Esophagus (tissue), 2 donors: ENCODE measurements at regions not wholly inside any gene's neighbourhood (a gene's known extent, or its start where the extent isn't known, plus 50 kb on each side); places are given as distances from the start of the nearest gene placed in this dataset.

Experiments
- H3K27ac ChIP-seq, 2 donors: one replicate each; pipeline ENCODE4 v1.5.1; 2013; ENCODE audit warnings: low read depth in 2 of 2, mild to moderate bottlenecking in 2 of 2, inconsistent platforms in 1 of 2, low read length in 1 of 2, moderate library complexity in 1 of 2
- H3K27me3 ChIP-seq, 2 donors: one replicate each; pipeline ENCODE4 v1.6.1; 2013; ENCODE audit warnings: low read length in 2 of 2, control low read depth in 1 of 2, mild to moderate bottlenecking in 1 of 2; ENCODE audit not compliant: insufficient read depth in 2 of 2, control insufficient read depth in 1 of 2
- H3K36me3 ChIP-seq, 2 donors: one replicate each; pipeline ENCODE4 v1.6.1; 2013; ENCODE audit warnings: low read length in 1 of 2; ENCODE audit not compliant: control insufficient read depth in 2 of 2, insufficient read depth in 2 of 2
- H3K4me1 ChIP-seq, 2 donors: one replicate each; pipeline ENCODE4 v1.6.1; 2013; ENCODE audit warnings: low read length in 1 of 2; ENCODE audit not compliant: control insufficient read depth in 2 of 2, insufficient read depth in 2 of 2
- H3K4me3 ChIP-seq, 2 donors: one replicate each; pipeline ENCODE4 v1.5.1; 2013; ENCODE audit warnings: low read length in 2 of 2, mild to moderate bottlenecking in 2 of 2, low read depth in 1 of 2, moderate library complexity in 1 of 2
- H3K9me3 ChIP-seq, 2 donors: one replicate each; pipeline ENCODE4 v1.6.1; 2013; ENCODE audit warnings: mild to moderate bottlenecking in 2 of 2, low read depth in 1 of 2, low read length in 1 of 2, moderate library complexity in 1 of 2; ENCODE audit not compliant: control insufficient read depth in 2 of 2, insufficient read depth in 1 of 2
- WGBS, 2 donors: extraction: QIAGEN DNeasy Blood & Tissue Kit; methylation state at CpG; one replicate each; pipeline ENCODE4 v1.1.7; 2013; 5-methylcytosine and 5-hydroxymethylcytosine counted together
- donor health status: healthy with polysubstance abuse.
- donor health status: Bipolar disorder and iron deficiency.

- Histone ChIP-seq H3K27ac (no peak overlapping the region), H3K36me3 (no peaks in the 10 kb centered on the region), H3K4me1 (no peaks in the 10 kb centered on the region), H3K9me3 (no peaks in the 10 kb centered on the region), H3K27me3 (no peaks in the 10 kb centered on the region), H3K4me3 (no peak overlapping the region)
- 69 to 84% methylated on average over 1 of the region's 1 CpG for WGBS, 2 donors
Observed at GRCh38 chr12:28948685-28949084, 200.4 kb upstream of the FAR2 start.

GRCh38 chr12:28949184-28949583, 199.9 kb upstream of the FAR2 start:
- Histone ChIP-seq H3K36me3 (no peaks in the 10 kb centered on the region), H3K4me3 (no peak overlapping the region), H3K4me1 (no peaks in the 10 kb centered on the region), H3K27ac (no peak overlapping the region), H3K27me3 (no peaks in the 10 kb centered on the region), H3K9me3 (no peaks in the 10 kb centered on the region)
- 74 to 85% methylated on average over 1 of the region's 1 CpG for WGBS, 2 donors

- Histone ChIP-seq H3K36me3 (no peaks in the 10 kb centered on the region), H3K27ac (no peak overlapping the region)
Observed at GRCh38 chr12:28950049-28950448, 199.0 kb upstream of the FAR2 start.

GRCh38 chr12:28951935-28952334, 197.1 kb upstream of the FAR2 start:
- Histone ChIP-seq H3K36me3 (no peaks in the 10 kb centered on the region), H3K9me3 (no peaks in the 10 kb centered on the region), H3K27me3 (no peaks in the 10 kb centered on the region), H3K4me1 (no peaks in the 10 kb centered on the region), H3K27ac (no peak overlapping the region), H3K4me3 (no peak overlapping the region)
- WGBS, 2 donors = 73 to 86% methylated on average over 1 of the region's 1 CpG

More at GRCh38 chr12:28950049-28950448, 199.0 kb upstream of the FAR2 start:
- H3K4me1 ChIP-seq = no peaks in the 10 kb centered on the region
- H3K4me3 ChIP-seq = no peak overlapping the region
- H3K27me3 ChIP-seq = no peaks in the 10 kb centered on the region
- H3K9me3 ChIP-seq = no peaks in the 10 kb centered on the region

GRCh38 chr12:28954333-28954732, 194.7 kb upstream of the FAR2 start:
- no peaks in the 10 kb centered on the region for H3K9me3 ChIP-seq
- no peaks in the 10 kb centered on the region for H3K27me3 ChIP-seq
- no peak overlapping the region for H3K4me3 ChIP-seq
- H3K27ac ChIP-seq = no peak overlapping the region
- H3K36me3 ChIP-seq = no peaks in the 10 kb centered on the region
- no peaks in the 10 kb centered on the region for H3K4me1 ChIP-seq

DNA sequence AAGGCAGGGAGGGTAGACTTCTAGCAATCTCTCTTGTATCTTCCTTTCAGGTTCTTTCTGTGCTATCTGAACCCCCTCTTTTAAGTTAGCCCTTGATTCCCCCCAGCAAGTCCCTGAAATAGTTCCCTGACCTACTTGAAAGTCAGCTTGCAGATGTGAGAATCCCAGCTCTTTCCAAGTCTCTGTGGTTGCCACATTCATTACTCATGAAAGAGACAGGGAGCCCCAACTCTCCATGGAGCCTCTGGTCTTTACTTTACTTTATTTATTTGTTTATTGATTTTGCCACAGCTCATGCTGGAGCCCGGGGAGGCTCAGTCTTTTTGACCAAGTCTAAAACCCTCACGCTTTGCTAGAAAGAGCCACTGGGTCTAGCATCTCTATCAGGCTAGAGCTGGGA, 193.6 kb upstream of the FAR2 start:
- Histone ChIP-seq H3K27me3 (no peaks in the 10 kb centered on the region), H3K36me3 (no peaks in the 10 kb centered on the region), H3K4me1 (no peaks in the 10 kb centered on the region), H3K4me3 (no peak overlapping the region), H3K27ac (no peak overlapping the region), H3K9me3 (no peaks in the 10 kb centered on the region)
- 74 to 76% methylated on average over 2 of the region's 2 CpGs for whole genome bisulfite sequencing, 2 donors

DNA sequence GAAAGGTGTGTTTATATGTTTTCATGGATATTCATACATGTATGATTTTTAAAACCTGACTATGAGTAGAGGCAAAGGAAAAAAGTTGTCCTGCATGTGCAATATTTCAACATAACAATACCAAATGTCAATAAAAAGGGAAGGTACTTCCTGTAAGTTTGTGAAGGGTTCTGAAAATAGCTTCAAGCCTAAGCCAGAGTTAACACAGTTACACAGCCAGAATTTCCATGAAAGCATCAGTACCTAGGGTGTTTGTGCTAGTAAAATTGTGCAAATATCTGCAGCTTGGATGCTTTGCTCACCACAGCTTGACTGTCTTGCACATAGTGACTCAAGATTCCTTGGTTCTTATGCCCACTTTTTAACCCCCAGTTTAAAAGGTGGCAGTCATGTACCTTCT, 193.1 kb upstream of the FAR2 start:
- Histone ChIP-seq H3K4me1 (no peaks in the 10 kb centered on the region), H3K36me3 (no peaks in the 10 kb centered on the region), H3K4me3 (no peak overlapping the region), H3K9me3 (no peaks in the 10 kb centered on the region), H3K27me3 (no peaks in the 10 kb centered on the region), H3K27ac (no peak overlapping the region)

GRCh38 chr12:28958553-28959195, 190.4 kb upstream of the FAR2 start:
- Histone ChIP-seq H3K27ac (no peak overlapping the region), H3K27me3 (no peaks in the 10 kb centered on the region), H3K36me3 (no peaks in the 10 kb centered on the region), H3K4me3 (no peak overlapping the region), H3K9me3 (no peaks in the 10 kb centered on the region), H3K4me1 (no peaks in the 10 kb centered on the region)
- 66 to 69% methylated on average over 2 of the region's 2 CpGs for WGBS, 2 donors

DNA sequence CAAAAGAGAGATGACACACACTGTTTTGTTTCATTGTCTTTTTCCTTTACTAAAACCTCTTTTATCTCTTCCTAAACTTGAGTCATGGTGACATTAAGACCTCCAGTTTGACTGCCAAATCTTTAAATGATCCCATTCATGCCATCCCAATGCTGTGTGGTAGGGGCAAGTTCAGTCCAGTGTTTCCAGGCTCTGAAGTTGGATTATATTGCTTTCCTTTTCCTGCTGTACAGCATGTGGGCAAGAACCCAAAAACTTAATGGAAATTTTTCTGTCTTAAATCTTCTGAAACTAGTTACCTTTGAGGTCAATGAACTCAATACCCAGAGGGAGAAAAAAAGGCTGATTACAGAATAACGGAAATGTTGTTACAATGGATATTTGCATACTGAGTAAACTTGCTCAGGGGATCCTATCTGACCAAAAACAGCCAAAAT, 187.1 kb upstream of the FAR2 start:
- Histone ChIP-seq H3K4me3 (no peak overlapping the region), H3K27me3 (no peaks in the 10 kb centered on the region), H3K27ac (no peak overlapping the region), H3K9me3 (no peaks in the 10 kb centered on the region), H3K36me3 (no peaks in the 10 kb centered on the region), H3K4me1 (no peaks in the 10 kb centered on the region)
- 32 to 47% methylated on average over 1 of the region's 1 CpG for WGBS, 2 donors

DNA sequence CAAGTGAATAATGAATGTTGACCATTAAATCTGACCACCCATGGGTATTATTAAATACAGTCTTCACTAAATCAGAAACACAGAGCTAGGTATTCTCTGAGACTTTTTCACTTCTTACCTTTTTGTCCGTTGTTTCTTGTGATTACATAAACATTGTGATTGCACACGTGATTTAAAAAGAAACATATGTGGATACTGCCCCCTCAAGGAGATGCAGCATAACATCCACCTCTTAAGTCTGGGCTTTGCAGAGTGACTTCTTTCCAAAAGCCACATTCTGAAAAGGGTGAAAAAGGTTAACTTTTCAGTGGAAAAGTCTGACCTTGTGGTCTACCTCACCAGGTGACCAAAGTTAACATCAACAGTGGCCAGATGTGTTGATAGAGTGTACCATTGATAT, 185.5 kb upstream of the FAR2 start:
- Histone ChIP-seq H3K9me3 (no peaks in the 10 kb centered on the region), H3K27me3 (no peaks in the 10 kb centered on the region), H3K4me3 (no peak overlapping the region), H3K36me3 (no peaks in the 10 kb centered on the region), H3K4me1 (no peaks in the 10 kb centered on the region), H3K27ac (no peak overlapping the region)
- 8 to 11% methylated on average over 2 of the region's 2 CpGs for WGBS, 2 donors
